LoVo (cell line): ENCODE measurements at regions not wholly inside any gene's neighbourhood (a gene's known extent, or its start where the extent isn't known, plus 50 kb on each side); places are given as distances from the start of the nearest gene placed in this dataset.

ENCODE experiments used
- DNase-seq: peaks from one replicate; pipeline ENCODE4 v3.0.0-alpha.2; 2016; ENCODE audit warnings: low spot score

DNA sequence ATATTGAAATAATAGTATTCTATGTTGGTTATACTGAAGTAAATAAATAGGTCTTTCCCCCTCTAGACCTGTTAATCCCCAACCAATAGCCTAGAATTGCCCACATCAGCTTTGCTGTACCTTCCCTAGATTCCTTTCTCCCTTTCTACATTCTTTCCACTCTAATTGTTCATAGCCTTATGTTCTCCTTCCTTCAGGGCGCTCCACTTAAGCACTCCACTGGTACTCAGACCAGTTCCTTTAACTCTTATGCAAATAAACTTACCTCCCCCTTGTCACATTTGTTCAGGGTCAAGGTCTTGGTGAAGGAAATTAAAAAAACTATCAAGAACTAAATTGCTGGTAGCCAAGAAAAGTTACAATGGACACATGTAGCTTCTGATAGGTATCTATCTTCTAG is 294.8 kb downstream of the UTP18 start:
- no peak for DNase-seq

DNA sequence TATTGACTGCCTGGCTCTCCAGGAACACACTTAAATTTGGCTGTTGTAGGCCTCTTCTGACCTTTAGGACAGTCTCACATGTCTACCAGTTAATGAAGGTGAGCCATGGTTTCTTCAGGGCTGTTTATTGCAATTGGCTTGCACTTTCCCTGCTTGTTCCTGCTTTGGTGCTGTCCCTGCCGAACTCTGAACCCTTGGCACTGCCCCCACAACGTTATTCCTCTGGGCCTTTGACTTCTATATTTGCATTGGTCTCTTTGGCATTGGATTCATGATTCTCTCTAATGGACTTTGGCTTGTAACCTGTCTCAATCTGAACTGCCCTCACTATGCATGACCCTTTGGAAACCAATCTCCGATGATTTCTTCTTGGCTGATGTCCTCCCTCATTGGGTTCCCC is 299.4 kb downstream of the UTP18 start:
- no peak for DNase-seq

DNA sequence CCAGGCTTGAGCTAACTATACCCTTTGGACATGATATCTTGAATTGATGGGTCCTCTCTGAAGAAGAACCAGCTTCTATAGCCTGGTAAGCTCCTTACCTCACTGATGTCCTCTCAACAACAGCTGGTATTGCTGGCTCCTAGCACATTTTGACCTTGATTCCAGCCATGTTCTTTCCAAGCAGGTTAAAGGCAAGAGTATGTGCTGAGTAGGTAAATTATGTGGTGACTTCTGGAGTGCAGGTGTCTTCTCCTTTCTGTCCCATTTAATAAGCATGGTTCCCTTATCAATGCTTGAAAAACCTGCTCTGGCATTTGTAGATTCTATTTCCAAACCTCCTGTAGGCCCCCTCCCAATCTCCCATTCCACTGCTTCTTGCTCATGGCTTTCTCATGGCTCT is 300.1 kb downstream of the UTP18 start:
- no peak for DNase-seq

DNA sequence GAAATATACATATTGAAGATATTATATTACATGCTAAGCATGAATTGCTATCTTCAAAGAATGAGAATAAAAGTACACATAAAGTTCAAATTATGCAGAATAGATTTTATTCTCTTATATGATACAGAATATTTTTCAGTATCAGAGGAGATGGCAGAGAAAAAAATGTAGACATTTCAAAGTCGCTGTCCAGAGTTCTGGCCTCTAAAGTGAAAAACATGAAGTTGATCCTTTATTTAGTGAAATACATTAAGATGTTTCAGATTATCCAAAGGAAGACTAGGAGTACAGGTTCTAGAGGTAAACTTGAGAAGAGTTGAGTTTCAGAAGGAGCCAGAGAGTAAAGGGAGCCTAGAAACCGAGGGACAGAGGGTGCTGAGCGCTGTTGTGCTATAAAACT is 303.6 kb downstream of the UTP18 start:
- no peak for DNase-seq

DNA sequence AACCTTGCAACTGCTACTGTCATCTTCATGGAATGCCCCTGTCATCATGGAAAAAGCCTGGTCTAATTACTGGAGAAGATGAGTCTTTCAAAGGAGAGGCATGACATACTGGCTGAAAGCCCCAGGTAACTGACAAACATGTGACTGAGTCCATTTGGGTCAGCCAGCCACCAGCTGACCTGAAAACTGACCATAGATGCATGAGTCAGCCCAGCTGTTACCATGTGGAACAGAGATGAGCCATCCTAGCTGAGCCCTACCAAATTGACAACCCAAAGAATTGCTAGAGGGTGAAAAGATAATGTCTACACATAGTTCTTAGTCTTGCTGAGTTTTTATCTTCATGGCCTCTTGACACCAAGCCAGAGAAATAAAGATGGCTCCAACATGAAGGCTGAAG is 311.8 kb downstream of the UTP18 start:
- no peak for DNase-seq
